Endodermal cell (in vitro differentiated cells): ENCODE measurements at regions not wholly inside any gene's neighbourhood (a gene's known extent, or its start where the extent isn't known, plus 50 kb on each side); places are given as distances from the start of the nearest gene placed in this dataset.

Source experiments
- DNase-seq: peaks from one replicate; pipeline ENCODE4 v3.0.0-alpha.2; 2017
- H3K27ac ChIP-seq: 2 replicates; pipeline ENCODE4 v1.5.1; 2013; ENCODE audit warnings: mild to moderate bottlenecking, low read depth, low read length, moderate library complexity
- H3K27me3 ChIP-seq: 2 replicates; pipeline ENCODE4 v1.6.1; 2013; ENCODE audit warnings: mild to moderate bottlenecking, low read length, moderate library complexity; ENCODE audit not compliant: insufficient read depth, control insufficient read depth, poor library complexity, severe bottlenecking
- H3K36me3 ChIP-seq: 2 replicates; pipeline ENCODE4 v1.7.0; 2013; ENCODE audit warnings: mild to moderate bottlenecking, low read length, moderate library complexity; ENCODE audit not compliant: control insufficient read depth, insufficient read depth
- H3K4me1 ChIP-seq: one replicate; pipeline ENCODE4 v1.7.0; 2013; ENCODE audit warnings: low read length; ENCODE audit not compliant: control insufficient read depth, insufficient read depth
- H3K4me3 ChIP-seq: 2 replicates; pipeline ENCODE4 v1.5.1; 2013; ENCODE audit warnings: mild to moderate bottlenecking, low read length, moderate library complexity
- H3K9ac ChIP-seq: 2 replicates; pipeline ENCODE4 v1.6.1; 2013; ENCODE audit warnings: mild to moderate bottlenecking, low read length, moderate library complexity; ENCODE audit not compliant: poor library complexity, severe bottlenecking; ENCODE audit errors: extremely low read depth
- H3K9me3 ChIP-seq: 2 replicates; pipeline ENCODE4 v1.6.1; 2013; ENCODE audit warnings: mild to moderate bottlenecking, low read length, moderate library complexity; ENCODE audit not compliant: control insufficient read depth
- H3K27ac Mint-ChIP-seq: 2 replicates; pipeline ENCODE4 v1.8.0; 2020; ENCODE audit warnings: mixed read lengths
- H3K27me3 Mint-ChIP-seq: 2 replicates; pipeline ENCODE4 v1.8.0; 2021; ENCODE audit warnings: mild to moderate bottlenecking, mixed read lengths; ENCODE audit not compliant: insufficient read depth
- H3K36me3 Mint-ChIP-seq: 2 replicates; pipeline ENCODE4 v1.8.0; 2020; ENCODE audit warnings: low read depth, mixed read lengths
- H3K4me1 Mint-ChIP-seq: 2 replicates; pipeline ENCODE4 v1.8.0; 2020; ENCODE audit warnings: mixed read lengths
- H3K4me3 Mint-ChIP-seq: 2 replicates; pipeline ENCODE4 v1.8.0; 2020; ENCODE audit warnings: mild to moderate bottlenecking, moderate library complexity, mixed read lengths
- H3K9me3 Mint-ChIP-seq: 2 replicates; pipeline ENCODE4 v1.8.0; 2020; ENCODE audit warnings: mild to moderate bottlenecking, mixed read lengths
- WGBS, 2 experiments: methylation state at CpG; one replicate each; pipeline versions ENCODE4 v1.1.5 to v1.1.7; 2013; ENCODE audit warnings: missing lambda C conversion rate in 2 of 2, mixed read lengths in 1 of 2; ENCODE audit not compliant: insufficient coverage in 1 of 2, insufficient read length in 1 of 2; 5-methylcytosine and 5-hydroxymethylcytosine counted together
- TF ChIP-seq, protein P1 (sequence below): fragments of 200-600 bp; sonication (generic); conservative IDR thresholded peaks from 2 replicates; pipeline ENCODE4 v1.5.0; 2021; ENCODE audit warnings: antibody characterized with exemption, mild to moderate bottlenecking

DNA sequence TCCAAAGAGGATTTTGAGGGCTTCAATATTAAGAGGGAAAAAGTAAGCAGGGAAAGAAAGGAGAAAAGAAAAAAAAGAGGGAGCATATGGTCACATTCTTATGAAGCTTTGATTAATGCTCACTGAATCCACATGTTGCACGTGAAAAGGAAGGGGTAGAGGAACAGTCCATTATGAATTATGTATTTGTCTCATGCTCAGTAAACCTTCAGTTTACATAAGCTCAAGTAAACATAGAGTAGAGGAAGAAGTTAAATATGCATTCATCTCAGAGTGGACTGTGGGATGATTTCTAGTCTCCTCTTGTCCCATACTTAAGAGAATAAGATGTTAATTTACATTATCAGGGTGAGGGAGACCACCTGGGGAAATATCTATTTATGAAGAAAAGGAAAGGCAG lies 334.5 kb downstream of the IPO8 start:
- no peak overlapping the region for H3K9ac ChIP-seq
- peaks cover 2% of the 10 kb centered on the region for H3K4me1 Mint-ChIP-seq
- H3K27me3 ChIP-seq = no peaks in the 10 kb centered on the region
- H3K4me1 ChIP-seq = no peaks in the 10 kb centered on the region
- peaks cover 23% of the 10 kb centered on the region for H3K9me3 ChIP-seq
- H3K4me3 Mint-ChIP-seq = no peak overlapping the region
- H3K27ac Mint-ChIP-seq = no peak overlapping the region
- peaks cover 35% of the 10 kb centered on the region for H3K9me3 Mint-ChIP-seq
- no peak overlapping the region for H3K4me3 ChIP-seq
- H3K36me3 ChIP-seq = no peaks in the 10 kb centered on the region
- TF ChIP-seq, protein P1, sequence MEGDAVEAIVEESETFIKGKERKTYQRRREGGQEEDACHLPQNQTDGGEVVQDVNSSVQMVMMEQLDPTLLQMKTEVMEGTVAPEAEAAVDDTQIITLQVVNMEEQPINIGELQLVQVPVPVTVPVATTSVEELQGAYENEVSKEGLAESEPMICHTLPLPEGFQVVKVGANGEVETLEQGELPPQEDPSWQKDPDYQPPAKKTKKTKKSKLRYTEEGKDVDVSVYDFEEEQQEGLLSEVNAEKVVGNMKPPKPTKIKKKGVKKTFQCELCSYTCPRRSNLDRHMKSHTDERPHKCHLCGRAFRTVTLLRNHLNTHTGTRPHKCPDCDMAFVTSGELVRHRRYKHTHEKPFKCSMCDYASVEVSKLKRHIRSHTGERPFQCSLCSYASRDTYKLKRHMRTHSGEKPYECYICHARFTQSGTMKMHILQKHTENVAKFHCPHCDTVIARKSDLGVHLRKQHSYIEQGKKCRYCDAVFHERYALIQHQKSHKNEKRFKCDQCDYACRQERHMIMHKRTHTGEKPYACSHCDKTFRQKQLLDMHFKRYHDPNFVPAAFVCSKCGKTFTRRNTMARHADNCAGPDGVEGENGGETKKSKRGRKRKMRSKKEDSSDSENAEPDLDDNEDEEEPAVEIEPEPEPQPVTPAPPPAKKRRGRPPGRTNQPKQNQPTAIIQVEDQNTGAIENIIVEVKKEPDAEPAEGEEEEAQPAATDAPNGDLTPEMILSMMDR = no peak
- WGBS, 2 experiments = 83 to 93% methylated on average over 1 of the region's 1 CpG
- DNase-seq = no peak
- no peaks in the 10 kb centered on the region for H3K27me3 Mint-ChIP-seq
- H3K27ac ChIP-seq = no peak overlapping the region
- no peaks in the 10 kb centered on the region for H3K36me3 Mint-ChIP-seq

DNA sequence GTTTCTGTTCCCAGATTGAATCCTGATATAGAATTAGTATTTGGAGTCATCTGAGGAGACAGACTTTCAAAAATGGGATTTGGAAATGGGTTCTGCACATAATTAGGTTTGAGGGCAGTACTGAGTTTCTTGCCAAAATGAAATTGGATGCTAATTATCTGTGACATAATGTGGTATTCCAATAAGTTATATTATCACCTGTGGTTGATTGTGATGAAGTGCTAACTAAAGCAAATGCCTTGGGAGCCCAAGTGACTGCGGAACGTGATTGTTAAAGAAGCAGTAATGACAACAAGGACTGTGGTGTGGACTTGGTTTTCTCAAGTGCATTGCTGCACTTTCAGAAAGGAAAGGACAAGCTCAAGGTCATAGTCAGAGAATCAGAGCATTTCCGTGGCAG lies 337.0 kb downstream of the IPO8 start:
- Mint-ChIP-seq H3K36me3 (no peaks in the 10 kb centered on the region), H3K9me3 (peaks cover 18% of the 10 kb centered on the region), H3K27me3 (no peaks in the 10 kb centered on the region), H3K4me3 (no peak overlapping the region), H3K4me1 (peaks cover 2% of the 10 kb centered on the region), H3K27ac (no peak overlapping the region)
- H3K36me3 ChIP-seq = no peaks in the 10 kb centered on the region
- no peak overlapping the region for H3K4me3 ChIP-seq
- no peaks in the 10 kb centered on the region for H3K4me1 ChIP-seq
- H3K27ac ChIP-seq = no peak overlapping the region
- H3K9me3 ChIP-seq = peaks cover 13% of the 10 kb centered on the region
- DNase-seq = no peak
- H3K27me3 ChIP-seq = no peaks in the 10 kb centered on the region
- H3K9ac ChIP-seq = no peak overlapping the region
- 94 to 100% methylated on average over 3 of the region's 3 CpGs for WGBS, 2 experiments
- TF ChIP-seq, protein P1 = no peak

DNA sequence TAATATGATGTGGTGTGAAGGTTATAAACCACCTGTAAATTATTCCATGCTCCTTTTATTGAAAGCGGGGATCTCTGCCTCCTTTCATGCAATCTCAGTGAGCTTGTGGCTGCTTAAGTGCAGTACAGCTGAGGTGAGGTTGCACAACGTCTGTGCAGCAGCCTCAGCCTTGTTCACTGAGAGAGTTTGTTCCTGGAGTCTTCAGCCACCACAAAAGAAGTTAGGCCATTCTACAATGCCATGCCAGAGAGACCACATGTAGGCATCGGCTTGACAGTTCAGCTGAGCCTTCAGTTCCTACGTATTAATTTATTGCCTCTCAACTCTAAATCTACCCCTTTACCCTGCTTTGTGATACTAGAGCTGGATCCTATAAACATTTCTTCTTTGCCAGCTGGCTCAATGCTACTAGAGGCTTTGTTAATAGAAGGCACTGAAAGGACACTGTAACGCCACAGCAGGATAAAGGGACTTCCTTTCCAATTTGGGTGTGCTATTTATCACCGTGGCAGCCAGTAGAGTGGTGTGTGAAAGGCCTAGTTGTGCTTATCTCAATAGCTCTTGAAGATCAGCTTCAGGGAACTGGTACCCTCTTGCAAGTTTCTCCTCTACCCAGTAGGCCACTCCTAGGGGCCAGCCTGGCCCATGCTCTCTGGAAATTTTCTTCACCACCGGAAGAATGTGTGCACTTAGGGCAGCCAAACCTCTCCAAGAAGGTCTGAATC lies 337.7 kb downstream of the IPO8 start:
- H3K27ac Mint-ChIP-seq = no peak overlapping the region
- no peaks in the 10 kb centered on the region for H3K36me3 Mint-ChIP-seq
- Histone ChIP-seq H3K9ac (no peak overlapping the region), H3K27ac (no peak overlapping the region), H3K36me3 (no peaks in the 10 kb centered on the region), H3K4me3 (no peak overlapping the region), H3K4me1 (no peaks in the 10 kb centered on the region), H3K9me3 (peaks cover 5% of the 10 kb centered on the region), H3K27me3 (no peaks in the 10 kb centered on the region)
- H3K27me3 Mint-ChIP-seq = no peaks in the 10 kb centered on the region
- no peak for DNase-seq
- H3K9me3 Mint-ChIP-seq = peaks cover 12% of the 10 kb centered on the region
- peaks cover 2% of the 10 kb centered on the region for H3K4me1 Mint-ChIP-seq
- TF ChIP-seq, protein P1 = no peak
- 78 to 83% methylated on average over 4 to 7 of the region's 7 CpGs for WGBS, 2 experiments
- H3K4me3 Mint-ChIP-seq = no peak overlapping the region
